WTC11 (cell line): ENCODE measurements at regions not wholly inside any gene's neighbourhood (a gene's known extent, or its start where the extent isn't known, plus 50 kb on each side); places are given as distances from the start of the nearest gene placed in this dataset.

ENCODE experiments used
- ATAC-seq: fragments of 200-7000 bp; cut with Tn5 transposase; 2 replicates; pipeline ENCODE4 v1.10.0; 2021; ENCODE audit warnings: mild to moderate bottlenecking, moderate library complexity
- CTCF ChIA-PET: fragments of 300-600 bp; sonication (Branson Sonifier 250); formaldehyde crosslinking; loops from one replicate; lab custom pipeline; 2021; ENCODE audit warnings: antibody characterized with exemption; lab: Charles Lee
- POLR2A ChIA-PET: fragments of 350-600 bp; sonication (Branson Sonifier 250); formaldehyde crosslinking; loops from one replicate; lab custom pipeline; 2021; ENCODE audit warnings: antibody characterized with exemption; lab: Charles Lee
- DNase-seq: peaks from one replicate; pipeline ENCODE4 v3.0.0; 2021; ENCODE audit warnings: low spot score
- H3K27ac Mint-ChIP-seq: 2 replicates; pipeline ENCODE4 v1.8.0; 2021; ENCODE audit warnings: mixed read lengths
- H3K27me3 Mint-ChIP-seq: 2 replicates; pipeline ENCODE4 v1.8.0; 2021; ENCODE audit warnings: low read depth, mild to moderate bottlenecking, moderate library complexity, mixed read lengths
- H3K36me3 Mint-ChIP-seq: 2 replicates; pipeline ENCODE4 v1.8.0; 2021; ENCODE audit warnings: mixed read lengths
- H3K4me1 Mint-ChIP-seq: 2 replicates; pipeline ENCODE4 v1.8.0; 2022; ENCODE audit warnings: mixed read lengths
- H3K4me3 Mint-ChIP-seq: 2 replicates; pipeline ENCODE4 v1.8.0; 2021; ENCODE audit warnings: mild to moderate bottlenecking, moderate library complexity, mixed read lengths
- H3K9me3 Mint-ChIP-seq: 2 replicates; pipeline ENCODE4 v1.8.0; 2021; ENCODE audit warnings: mixed read lengths
- ATF6 ChIP-seq: sonication (generic); formaldehyde crosslinking; IDR thresholded peaks from 2 replicates; pipeline ENCODE4 v1.8.1; 2023; ENCODE audit warnings: mild to moderate bottlenecking, missing genetic modification reagents
- E2F1 ChIP-seq: sonication (generic); formaldehyde crosslinking; IDR thresholded peaks from 2 replicates; pipeline ENCODE4 v1.8.0; 2022; ENCODE audit warnings: mild to moderate bottlenecking, missing genetic modification reagents
- ELF4 ChIP-seq: sonication (generic); formaldehyde crosslinking; IDR thresholded peaks from 2 replicates; pipeline ENCODE4 v1.8.1; 2022; ENCODE audit warnings: low read depth, mild to moderate bottlenecking, moderate library complexity, missing genetic modification reagents
- EMX1 ChIP-seq: fragments of 250-450 bp; sonication (Bioruptor Pico); IDR thresholded peaks from 2 replicates; pipeline ENCODE4 v1.8.0; 2021; ENCODE audit warnings: mild to moderate bottlenecking
- FOXP1 ChIP-seq: sonication (generic); formaldehyde crosslinking; IDR thresholded peaks from 2 replicates; pipeline ENCODE4 v1.8.0; 2022; ENCODE audit warnings: missing genetic modification reagents, mild to moderate bottlenecking, moderate library complexity, borderline replicate concordance
- GABPB1 ChIP-seq: sonication (generic); formaldehyde crosslinking; IDR thresholded peaks from 2 replicates; pipeline ENCODE4 v1.8.1; 2023; ENCODE audit warnings: mild to moderate bottlenecking, missing genetic modification reagents
- MLX ChIP-seq: sonication (generic); formaldehyde crosslinking; IDR thresholded peaks from 2 replicates; pipeline ENCODE4 v1.8.1; 2023; ENCODE audit warnings: mild to moderate bottlenecking, missing genetic modification reagents, moderate library complexity
- MYBL2 ChIP-seq: sonication (generic); formaldehyde crosslinking; IDR thresholded peaks from 2 replicates; pipeline ENCODE4 v1.8.1; 2023; ENCODE audit warnings: mild to moderate bottlenecking, moderate library complexity, missing genetic modification reagents
- NR3C1 ChIP-seq: sonication (generic); formaldehyde crosslinking; conservative IDR thresholded peaks from 2 replicates; pipeline ENCODE4 v1.8.1; 2023; ENCODE audit warnings: low read depth, mild to moderate bottlenecking, missing genetic modification reagents
- RORB ChIP-seq: fragments of 250-450 bp; sonication (Bioruptor Pico); IDR thresholded peaks from 2 replicates; pipeline ENCODE4 v1.9.0; 2021; ENCODE audit warnings: mild to moderate bottlenecking
- SOX15 ChIP-seq: fragments of 250-450 bp; sonication (Bioruptor Pico); IDR thresholded peaks from 2 replicates; pipeline ENCODE4 v1.9.0; 2021; ENCODE audit warnings: mild to moderate bottlenecking
- ZNF219 ChIP-seq: sonication (generic); formaldehyde crosslinking; IDR thresholded peaks from 2 replicates; pipeline ENCODE4 v1.8.0; 2023; ENCODE audit warnings: missing genetic modification reagents, mild to moderate bottlenecking, borderline replicate concordance
- ZNF232 ChIP-seq: sonication (generic); formaldehyde crosslinking; IDR thresholded peaks from 2 replicates; pipeline ENCODE4 v1.8.0; 2022; ENCODE audit warnings: mild to moderate bottlenecking, missing genetic modification reagents
- ZNF281 ChIP-seq: sonication (generic); formaldehyde crosslinking; IDR thresholded peaks from 2 replicates; pipeline ENCODE4 v1.8.0; 2023; ENCODE audit warnings: mild to moderate bottlenecking, missing genetic modification reagents
- ZSCAN18 ChIP-seq: fragments of 250-450 bp; sonication (Bioruptor Pico); IDR thresholded peaks from 2 replicates; pipeline ENCODE4 v2.1.2; 2022; ENCODE audit warnings: mild to moderate bottlenecking, moderate library complexity
- TF ChIP-seq, protein P1 (sequence below): fragments of 200-600 bp; IDR thresholded peaks from 2 replicates; pipeline ENCODE4 v1.8.0; 2022; ENCODE audit warnings: antibody characterized with exemption
- TF ChIP-seq, protein P2 (sequence below): sonication (generic); formaldehyde crosslinking; IDR thresholded peaks from 2 replicates; pipeline ENCODE4 v1.8.0; 2022; ENCODE audit warnings: mild to moderate bottlenecking, missing genetic modification reagents
- TF ChIP-seq, protein P3 (sequence below): fragments of 250-450 bp; sonication (Bioruptor Pico); IDR thresholded peaks from 2 replicates; pipeline ENCODE4 v1.9.0; 2021; ENCODE audit warnings: moderate library complexity, mild to moderate bottlenecking, inconsistent platforms, borderline replicate concordance
- TF ChIP-seq, protein P4 (sequence below): sonication (generic); formaldehyde crosslinking; IDR thresholded peaks from 2 replicates; pipeline ENCODE4 v1.8.1; 2022; ENCODE audit warnings: low read depth, missing genetic modification reagents, borderline replicate concordance
- TF ChIP-seq, protein P5 (sequence below): fragments of 250-450 bp; sonication (Bioruptor Pico); IDR thresholded peaks from 2 replicates; pipeline ENCODE4 v1.8.0; 2021; ENCODE audit warnings: mild to moderate bottlenecking

DNA sequence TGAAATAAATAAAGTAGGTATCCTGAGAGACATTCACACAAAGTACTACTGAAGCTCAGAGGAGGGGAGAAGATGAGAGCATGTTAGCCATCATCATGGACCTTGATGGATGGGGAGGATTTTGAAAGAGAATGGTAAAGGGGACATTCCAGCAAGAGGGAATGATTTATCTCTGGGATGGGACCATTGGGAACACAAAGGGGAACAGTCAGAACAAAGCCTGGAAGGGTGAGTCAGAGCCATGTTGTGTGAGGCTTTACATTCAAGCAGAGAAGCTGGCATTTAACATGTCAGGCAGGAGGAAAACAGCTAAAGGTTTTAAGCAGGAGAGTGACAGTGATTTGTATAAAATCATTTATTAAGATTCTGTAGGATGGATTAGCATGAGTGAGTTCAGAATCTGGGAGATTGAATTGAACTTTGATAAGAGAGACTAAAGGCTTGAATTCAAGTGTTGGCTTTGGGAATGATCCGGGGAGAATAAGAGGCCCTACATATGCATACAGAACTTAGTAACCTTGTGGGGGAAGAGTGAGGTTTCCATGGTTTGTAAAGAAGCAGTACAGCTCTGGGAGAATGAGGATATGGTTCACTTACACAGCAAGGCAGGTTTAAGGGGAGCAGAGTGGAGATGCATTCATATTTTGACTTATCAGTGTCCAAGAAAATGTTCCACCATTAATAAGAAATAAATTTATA is 174.4 kb downstream of the SYT10 start (continued):
- TF ChIP-seq ZNF219 = no peak
- TF ChIP-seq, protein P1, sequence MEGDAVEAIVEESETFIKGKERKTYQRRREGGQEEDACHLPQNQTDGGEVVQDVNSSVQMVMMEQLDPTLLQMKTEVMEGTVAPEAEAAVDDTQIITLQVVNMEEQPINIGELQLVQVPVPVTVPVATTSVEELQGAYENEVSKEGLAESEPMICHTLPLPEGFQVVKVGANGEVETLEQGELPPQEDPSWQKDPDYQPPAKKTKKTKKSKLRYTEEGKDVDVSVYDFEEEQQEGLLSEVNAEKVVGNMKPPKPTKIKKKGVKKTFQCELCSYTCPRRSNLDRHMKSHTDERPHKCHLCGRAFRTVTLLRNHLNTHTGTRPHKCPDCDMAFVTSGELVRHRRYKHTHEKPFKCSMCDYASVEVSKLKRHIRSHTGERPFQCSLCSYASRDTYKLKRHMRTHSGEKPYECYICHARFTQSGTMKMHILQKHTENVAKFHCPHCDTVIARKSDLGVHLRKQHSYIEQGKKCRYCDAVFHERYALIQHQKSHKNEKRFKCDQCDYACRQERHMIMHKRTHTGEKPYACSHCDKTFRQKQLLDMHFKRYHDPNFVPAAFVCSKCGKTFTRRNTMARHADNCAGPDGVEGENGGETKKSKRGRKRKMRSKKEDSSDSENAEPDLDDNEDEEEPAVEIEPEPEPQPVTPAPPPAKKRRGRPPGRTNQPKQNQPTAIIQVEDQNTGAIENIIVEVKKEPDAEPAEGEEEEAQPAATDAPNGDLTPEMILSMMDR = no peak
- no peak for TF ChIP-seq SOX15 (CRISPR knock-in tag)
- no peak for TF ChIP-seq MYBL2 (CRISPR knock-in tag)

DNA sequence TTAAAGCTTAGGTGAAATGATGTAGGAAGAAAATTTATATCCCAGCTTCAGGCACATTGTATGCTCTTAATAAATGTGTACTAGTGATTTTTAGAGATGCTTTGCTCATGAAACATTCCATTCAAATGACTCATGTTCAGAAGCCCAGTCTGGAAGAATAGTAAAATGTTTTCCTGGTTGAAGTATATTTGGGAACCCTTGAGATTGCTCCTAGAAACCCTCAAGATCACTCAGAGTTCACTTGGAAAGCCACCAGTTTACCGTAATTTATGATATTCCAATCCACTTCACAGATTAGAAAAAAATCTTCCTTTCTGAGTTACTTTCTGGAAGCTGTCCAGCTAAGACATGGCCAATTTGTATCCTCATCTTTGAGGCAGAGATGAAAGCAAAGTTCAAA is 186.4 kb downstream of the SYT10 start:
- Mint-ChIP-seq H3K9me3 (peaks cover 5% of the 10 kb centered on the region), H3K4me3 (no peak overlapping the region), H3K27me3 (no peaks in the 10 kb centered on the region), H3K36me3 (no peaks in the 10 kb centered on the region), H3K27ac (no peak overlapping the region), H3K4me1 (peaks cover 5% of the 10 kb centered on the region)
- CTCF ChIA-PET = no interaction called here
- POLR2A ChIA-PET = no interaction called here
- DNase-seq (no peak), ATAC-seq (no peak)
- TF ChIP-seq EMX1 (no peak), ELF4 (CRISPR knock-in tag) (no peak), E2F1 (CRISPR knock-in tag) (no peak), ZNF281 (CRISPR knock-in tag) (no peak), ATF6 (CRISPR knock-in tag) (no peak), NR3C1 (CRISPR knock-in tag) (no peak), MLX (CRISPR knock-in tag) (no peak), ZSCAN18 (CRISPR knock-in tag) (no peak), ZNF232 (CRISPR knock-in tag) (no peak), FOXP1 (CRISPR knock-in tag) (no peak), GABPB1 (CRISPR knock-in tag) (no peak), RORB (CRISPR knock-in tag) (no peak)
- TF ChIP-seq, protein P2, sequence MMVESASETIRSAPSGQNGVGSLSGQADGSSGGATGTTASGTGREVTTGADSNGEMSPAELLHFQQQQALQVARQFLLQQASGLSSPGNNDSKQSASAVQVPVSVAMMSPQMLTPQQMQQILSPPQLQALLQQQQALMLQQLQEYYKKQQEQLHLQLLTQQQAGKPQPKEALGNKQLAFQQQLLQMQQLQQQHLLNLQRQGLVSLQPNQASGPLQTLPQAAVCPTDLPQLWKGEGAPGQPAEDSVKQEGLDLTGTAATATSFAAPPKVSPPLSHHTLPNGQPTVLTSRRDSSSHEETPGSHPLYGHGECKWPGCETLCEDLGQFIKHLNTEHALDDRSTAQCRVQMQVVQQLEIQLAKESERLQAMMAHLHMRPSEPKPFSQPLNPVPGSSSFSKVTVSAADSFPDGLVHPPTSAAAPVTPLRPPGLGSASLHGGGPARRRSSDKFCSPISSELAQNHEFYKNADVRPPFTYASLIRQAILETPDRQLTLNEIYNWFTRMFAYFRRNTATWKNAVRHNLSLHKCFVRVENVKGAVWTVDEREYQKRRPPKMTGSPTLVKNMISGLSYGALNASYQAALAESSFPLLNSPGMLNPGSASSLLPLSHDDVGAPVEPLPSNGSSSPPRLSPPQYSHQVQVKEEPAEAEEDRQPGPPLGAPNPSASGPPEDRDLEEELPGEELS (CRISPR knock-in tag) = no peak
- TF ChIP-seq, protein P3, sequence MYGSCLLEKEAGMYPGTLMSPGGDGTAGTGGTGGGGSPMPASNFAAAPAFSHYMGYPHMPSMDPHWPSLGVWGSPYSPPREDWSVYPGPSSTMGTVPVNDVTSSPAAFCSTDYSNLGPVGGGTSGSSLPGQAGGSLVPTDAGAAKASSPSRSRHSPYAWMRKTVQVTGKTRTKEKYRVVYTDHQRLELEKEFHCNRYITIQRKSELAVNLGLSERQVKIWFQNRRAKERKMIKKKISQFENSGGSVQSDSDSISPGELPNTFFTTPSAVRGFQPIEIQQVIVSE = no peak
- TF ChIP-seq, protein P4, sequence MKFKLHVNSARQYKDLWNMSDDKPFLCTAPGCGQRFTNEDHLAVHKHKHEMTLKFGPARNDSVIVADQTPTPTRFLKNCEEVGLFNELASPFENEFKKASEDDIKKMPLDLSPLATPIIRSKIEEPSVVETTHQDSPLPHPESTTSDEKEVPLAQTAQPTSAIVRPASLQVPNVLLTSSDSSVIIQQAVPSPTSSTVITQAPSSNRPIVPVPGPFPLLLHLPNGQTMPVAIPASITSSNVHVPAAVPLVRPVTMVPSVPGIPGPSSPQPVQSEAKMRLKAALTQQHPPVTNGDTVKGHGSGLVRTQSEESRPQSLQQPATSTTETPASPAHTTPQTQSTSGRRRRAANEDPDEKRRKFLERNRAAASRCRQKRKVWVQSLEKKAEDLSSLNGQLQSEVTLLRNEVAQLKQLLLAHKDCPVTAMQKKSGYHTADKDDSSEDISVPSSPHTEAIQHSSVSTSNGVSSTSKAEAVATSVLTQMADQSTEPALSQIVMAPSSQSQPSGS (CRISPR knock-in tag) = no peak
- TF ChIP-seq, protein P5, sequence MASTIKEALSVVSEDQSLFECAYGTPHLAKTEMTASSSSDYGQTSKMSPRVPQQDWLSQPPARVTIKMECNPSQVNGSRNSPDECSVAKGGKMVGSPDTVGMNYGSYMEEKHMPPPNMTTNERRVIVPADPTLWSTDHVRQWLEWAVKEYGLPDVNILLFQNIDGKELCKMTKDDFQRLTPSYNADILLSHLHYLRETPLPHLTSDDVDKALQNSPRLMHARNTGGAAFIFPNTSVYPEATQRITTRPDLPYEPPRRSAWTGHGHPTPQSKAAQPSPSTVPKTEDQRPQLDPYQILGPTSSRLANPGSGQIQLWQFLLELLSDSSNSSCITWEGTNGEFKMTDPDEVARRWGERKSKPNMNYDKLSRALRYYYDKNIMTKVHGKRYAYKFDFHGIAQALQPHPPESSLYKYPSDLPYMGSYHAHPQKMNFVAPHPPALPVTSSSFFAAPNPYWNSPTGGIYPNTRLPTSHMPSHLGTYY (CRISPR knock-in tag) = no peak
